OCI-LY3 (cell line): ENCODE measurements at regions not wholly inside any gene's neighbourhood (a gene's known extent, or its start where the extent isn't known, plus 50 kb on each side); places are given as distances from the start of the nearest gene placed in this dataset.

Source experiments
- H2AFZ ChIP-seq: fragments of 200-600, 300-600 bp; shearing (Covaris generic); 2 replicates; pipeline ENCODE4 v1.6.0; 2014; ENCODE audit warnings: antibody characterized with exemption, low read depth, low read length
- H3K27ac ChIP-seq: fragments of 200-600, 300-600 bp; sonication (generic); 2 replicates; pipeline ENCODE4 v1.5.1; 2014; ENCODE audit warnings: mild to moderate bottlenecking, low read length, moderate library complexity, mixed read lengths
- H3K27me3 ChIP-seq: fragments of 200-600, 300-600 bp; sonication (generic); 2 replicates; pipeline ENCODE4 v1.6.1; 2014; ENCODE audit warnings: low read depth, low read length, mixed read lengths
- H3K36me3 ChIP-seq: fragments of 200-600, 300-600 bp; sonication (generic); replicated peaks from 2 replicates; pipeline ENCODE3; 2014; ENCODE audit warnings: low read depth, low read length, mixed read lengths
- H3K4me1 ChIP-seq: fragments of 300-600, 200-600 bp; sonication (generic); 2 replicates; pipeline ENCODE4 v1.6.1; 2014; ENCODE audit warnings: low read length, mixed read lengths
- H3K4me2 ChIP-seq: fragments of 200-600, 300-600 bp; sonication (generic); 2 replicates; pipeline ENCODE4 v1.6.1; 2014; ENCODE audit warnings: low read length, mixed read lengths
- H3K4me3 ChIP-seq: fragments of 300-600, 200-600 bp; sonication (generic); 2 replicates; pipeline ENCODE4 v1.5.1; 2014; ENCODE audit warnings: antibody characterized with exemption, mild to moderate bottlenecking, low read length, moderate library complexity
- H3K79me2 ChIP-seq: fragments of 300-600, 200-600 bp; shearing (Covaris generic); 2 replicates; pipeline ENCODE4 v1.6.1; 2014; ENCODE audit warnings: mild to moderate bottlenecking, low read length, mixed read lengths
- H3K9ac ChIP-seq: fragments of 300-600, 200-600 bp; shearing (Covaris generic); 2 replicates; pipeline ENCODE4 v1.6.0; 2014; ENCODE audit warnings: mild to moderate bottlenecking, low read length, moderate library complexity
- H3K9me3 ChIP-seq: fragments of 200-600, 300-600 bp; shearing (Covaris generic); 2 replicates; pipeline ENCODE4 v1.6.1; 2014; ENCODE audit warnings: low read length, mixed read lengths; ENCODE audit not compliant: insufficient read depth
- H4K20me1 ChIP-seq: fragments of 200-600, 300-600 bp; sonication (generic); 2 replicates; pipeline ENCODE4 v1.6.1; 2016; ENCODE audit warnings: low read length, mixed read lengths; ENCODE audit not compliant: insufficient read depth
- CTCF ChIP-seq: fragments of 200-600, 300-600 bp; sonication (generic); IDR thresholded peaks from 2 replicates; pipeline ENCODE4 v1.5.1; 2014; ENCODE audit warnings: antibody characterized with exemption, low read length, low read depth
- EZH2phosphoT487 ChIP-seq: fragments of 200-600 bp; shearing (Covaris generic); IDR thresholded peaks from 2 replicates; pipeline ENCODE4 v1.6.1; 2018; ENCODE audit warnings: antibody characterized with exemption, mixed run types, low read depth

DNA sequence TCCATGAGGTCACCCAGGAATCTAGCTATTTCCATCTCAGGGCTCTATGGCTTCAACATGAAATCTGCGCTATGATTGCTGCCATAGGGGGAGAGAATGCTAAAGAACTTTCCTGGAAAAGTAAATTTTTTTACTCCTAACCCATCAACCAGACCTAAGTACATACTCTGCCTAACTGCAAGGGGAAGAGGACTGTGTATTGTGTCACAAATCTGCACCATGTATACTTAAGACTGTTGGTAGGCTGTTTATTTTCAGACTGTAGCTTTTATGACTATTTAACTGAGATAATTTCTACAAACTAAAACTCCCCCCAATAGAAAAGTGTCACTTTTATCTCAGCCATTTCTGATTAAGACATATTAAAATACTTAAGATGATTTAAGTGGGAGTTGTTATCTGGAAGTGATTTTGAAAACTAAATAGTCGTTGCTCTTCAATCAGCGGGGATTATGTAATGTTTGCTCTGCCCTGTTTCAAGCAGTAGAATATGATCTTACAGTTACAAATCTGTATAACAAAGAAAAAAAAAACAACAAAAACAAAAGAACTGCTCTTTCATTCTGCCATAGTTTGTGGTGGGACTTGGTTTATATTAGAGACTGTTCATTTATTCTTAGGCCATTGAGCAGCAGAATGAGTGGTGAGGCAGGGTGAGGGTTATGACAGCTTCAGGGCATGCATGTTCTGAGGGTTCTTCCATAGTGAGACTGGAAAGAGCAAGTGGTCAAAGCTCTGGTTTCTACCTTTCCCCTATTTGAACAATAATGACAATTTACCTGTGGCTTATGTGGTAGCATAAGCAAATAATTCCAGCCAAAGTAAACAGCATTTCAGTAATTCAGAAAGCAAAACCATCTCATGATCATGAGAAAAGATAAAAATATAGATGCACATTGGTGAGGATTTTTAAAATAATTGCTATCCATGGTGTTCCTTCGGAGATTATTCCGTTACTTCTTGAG is 126.3 kb upstream of the CEP162 start:
- TF ChIP-seq EZH2phosphoT487 (no peak), CTCF (no peak)

GRCh38 chr6:84350397-84350796 is 123.0 kb upstream of the CEP162 start:
- H3K4me3 ChIP-seq = no peak overlapping the region
- H3K27ac ChIP-seq = no peak overlapping the region
- no peaks in the 10 kb centered on the region for H3K27me3 ChIP-seq
- TF ChIP-seq CTCF (no peak), EZH2phosphoT487 (no peak)
- no peaks in the 10 kb centered on the region for H3K79me2 ChIP-seq
- H2AFZ ChIP-seq = no peak overlapping the region
- no peaks in the 10 kb centered on the region for H4K20me1 ChIP-seq
- H3K4me2 ChIP-seq = no peak overlapping the region
- no peak overlapping the region for H3K9ac ChIP-seq
- no peaks in the 10 kb centered on the region for H3K9me3 ChIP-seq
- peaks cover 26% of the 10 kb centered on the region for H3K4me1 ChIP-seq
- H3K36me3 ChIP-seq = no peaks in the 10 kb centered on the region

More for the DNA sequence above, 126.3 kb upstream of the CEP162 start:
- Histone ChIP-seq H3K36me3 (no peaks in the 10 kb centered on the region), H3K9me3 (no peaks in the 10 kb centered on the region; the same call in 1 of the 2 replicates), H3K4me3 (no peak overlapping the region), H3K27ac (no peak overlapping the region), H4K20me1 (no peaks in the 10 kb centered on the region), H2AFZ (no peak overlapping the region), H3K4me1 (peaks cover 26% of the 10 kb centered on the region), H3K79me2 (no peaks in the 10 kb centered on the region), H3K27me3 (no peaks in the 10 kb centered on the region), H3K4me2 (no peak overlapping the region), H3K9ac (no peak overlapping the region)

GRCh38 chr6:84349542-84349941 is 122.1 kb upstream of the CEP162 start:
- no peaks in the 10 kb centered on the region for H3K9me3 ChIP-seq
- H3K4me3 ChIP-seq = no peak overlapping the region
- H3K9ac ChIP-seq = no peak overlapping the region
- H3K4me1 ChIP-seq = peaks cover 24% of the 10 kb centered on the region
- H4K20me1 ChIP-seq = no peaks in the 10 kb centered on the region
- no peaks in the 10 kb centered on the region for H3K79me2 ChIP-seq
- H3K4me2 ChIP-seq = peak overlapping the region; percentile 23
- H3K36me3 ChIP-seq = no peaks in the 10 kb centered on the region
- no peak for TF ChIP-seq EZH2phosphoT487
- no peak for TF ChIP-seq CTCF
- H3K27ac ChIP-seq = no peak overlapping the region
- no peak overlapping the region for H2AFZ ChIP-seq
- no peaks in the 10 kb centered on the region for H3K27me3 ChIP-seq

DNA sequence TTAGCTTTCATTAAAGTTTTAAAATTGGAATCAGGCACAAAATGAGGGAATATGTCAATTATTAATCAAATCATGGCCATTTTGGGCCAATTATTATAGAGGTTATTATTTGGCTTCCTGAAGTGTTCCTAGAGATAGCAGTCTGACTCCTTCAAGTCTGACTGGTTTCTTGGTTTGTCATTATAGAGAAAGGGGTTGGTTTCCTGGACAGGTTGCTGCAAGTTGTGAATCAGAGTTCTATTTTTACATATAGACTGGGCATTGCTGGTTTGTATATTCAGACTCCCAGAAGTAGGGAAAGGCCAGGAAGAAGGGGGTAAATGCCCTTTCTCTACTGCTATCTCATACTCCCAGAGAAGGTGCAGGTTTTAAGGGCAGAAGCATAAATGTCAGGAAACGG is 121.4 kb upstream of the CEP162 start:
- no peaks in the 10 kb centered on the region for H3K27me3 ChIP-seq
- no peak overlapping the region for H2AFZ ChIP-seq
- H3K36me3 ChIP-seq = no peaks in the 10 kb centered on the region
- H3K27ac ChIP-seq = no peak overlapping the region
- H3K4me2 ChIP-seq = no peak overlapping the region
- H3K4me3 ChIP-seq = no peak overlapping the region
- H3K9ac ChIP-seq = no peak overlapping the region
- no peaks in the 10 kb centered on the region for H3K9me3 ChIP-seq
- TF ChIP-seq CTCF = no peak
- no peak for TF ChIP-seq EZH2phosphoT487
- peaks cover 24% of the 10 kb centered on the region for H3K4me1 ChIP-seq
- H4K20me1 ChIP-seq = no peaks in the 10 kb centered on the region
- no peaks in the 10 kb centered on the region for H3K79me2 ChIP-seq
